GM19025 (cell line): ENCODE measurements at regions not wholly inside any gene's neighbourhood (a gene's known extent, or its start where the extent isn't known, plus 50 kb on each side); places are given as distances from the start of the nearest gene placed in this dataset.
"Not testable (repeated sequence)": the region's sequence is repeated elsewhere in the genome, so short reads cannot be mapped to it uniquely, and the experiment has no call there.

Experiments
- ATAC-seq: cut with Tn5 transposase; IDR thresholded peaks from one replicate; pipeline ENCODE4 v1.9.1; 2021; ENCODE audit warnings: mild to moderate bottlenecking, low read depth, moderate library complexity; ENCODE audit not compliant: unreplicated experiment

- no peak for ATAC-seq
Measured at GRCh38 chr13:28607187-28607955, 51.6 kb upstream of the POMP start.

- no peak for ATAC-seq
Measured at GRCh38 chr13:28606466-28606865, 52.5 kb upstream of the POMP start.

GRCh38 chr13:28605147-28605546, 53.8 kb upstream of the POMP start:
- not testable (repeated sequence) for ATAC-seq

- no peak for ATAC-seq
Measured at GRCh38 chr13:28603043-28603664, 55.8 kb upstream of the POMP start.

GRCh38 chr13:28602580-28602979, 56.4 kb upstream of the POMP start:
- ATAC-seq, result no peak

GRCh38 chr13:28601581-28601980, 57.3 kb upstream of the POMP start:
- ATAC-seq, result no peak

- ATAC-seq, result no peak
Measured at GRCh38 chr13:28597641-28598040, 61.3 kb upstream of the POMP start.

- no peak for ATAC-seq
Measured at GRCh38 chr13:28590461-28590860, 68.5 kb upstream of the POMP start.

- no peak for ATAC-seq
Measured at GRCh38 chr13:28588296-28588695, 70.6 kb upstream of the POMP start.

GRCh38 chr13:28587174-28587540, 71.8 kb upstream of the POMP start:
- ATAC-seq, result no peak

GRCh38 chr13:28586439-28587173, 72.3 kb upstream of the POMP start:
- ATAC-seq, result no peak

- ATAC-seq, result no peak
Measured at GRCh38 chr13:28585561-28585960, 73.4 kb upstream of the POMP start.

GRCh38 chr13:28584873-28585381, 74.0 kb upstream of the POMP start:
- ATAC-seq, result no peak

- no peak for ATAC-seq
Measured at GRCh38 chr13:28583651-28584091, 75.3 kb upstream of the POMP start.

GRCh38 chr13:28582892-28583240, 76.1 kb upstream of the POMP start:
- peak; percentile 25 for ATAC-seq

GRCh38 chr13:28582225-28582891, 76.6 kb upstream of the POMP start:
- ATAC-seq, result peak; percentile 50

- no peak for ATAC-seq
Measured at GRCh38 chr13:28581451-28581850, 77.5 kb upstream of the POMP start.

GRCh38 chr13:28579736-28580135, 79.2 kb upstream of the POMP start:
- no peak for ATAC-seq

GRCh38 chr13:28579322-28579721, 79.6 kb upstream of the POMP start:
- ATAC-seq, result no peak

- ATAC-seq, result no peak
Measured at GRCh38 chr13:28576067-28576466, 81.1 kb upstream of the FLT1 start.

- peak; percentile 79 for ATAC-seq
Measured at GRCh38 chr13:28575200-28575599, 80.3 kb upstream of the FLT1 start.
